ENCODE measurements at regions not wholly inside any gene's neighbourhood (a gene's known extent, or its start where the extent isn't known, plus 50 kb on each side); places are given as distances from the start of the nearest gene placed in this dataset.
A peak's percentile ranks its signal among the peaks of the same experiment; 100 is the strongest.

- no peak overlapping the region for H3K4me3 ChIP-seq (ENCODE audit: control insufficient read depth, low read depth, low read length)
- DNase-seq (ENCODE audit: low read depth) = no peak
- TF ChIP-seq CTCF (IDR thresholded peaks at IDR 0.05; ENCODE audit: control insufficient read depth, insufficient read depth, low read depth, low read length, missing control alignments) = no peak
Observed at GRCh38 chr1:75984781-75985180, 52.6 kb upstream of the ASB17 start.

GRCh38 chr1:75985827-75986226 lies 53.6 kb upstream of the ASB17 start:
- TF ChIP-seq CTCF (IDR thresholded peaks at IDR 0.05; ENCODE audit: control insufficient read depth, insufficient read depth, low read depth, low read length, missing control alignments) = no peak
- no peak overlapping the region for H3K4me3 ChIP-seq (ENCODE audit: control insufficient read depth, low read depth, low read length)
- no peak for DNase-seq (ENCODE audit: low read depth)

- H3K4me3 ChIP-seq (ENCODE audit: control insufficient read depth, low read depth, low read length) = no peak overlapping the region
- no peak for TF ChIP-seq CTCF (IDR thresholded peaks at IDR 0.05; ENCODE audit: control insufficient read depth, insufficient read depth, low read depth, low read length, missing control alignments)
- no peak for DNase-seq (ENCODE audit: low read depth)
Observed at GRCh38 chr1:75986478-75986877, 54.3 kb upstream of the ASB17 start.

- TF ChIP-seq CTCF (IDR thresholded peaks at IDR 0.05; ENCODE audit: control insufficient read depth, insufficient read depth, low read depth, low read length, missing control alignments) = no peak
- H3K4me3 ChIP-seq (ENCODE audit: control insufficient read depth, low read depth, low read length) = no peak overlapping the region
- DNase-seq (ENCODE audit: low read depth) = no peak
Observed at GRCh38 chr1:75989121-75989520, 56.9 kb upstream of the ASB17 start.

- TF ChIP-seq CTCF (IDR thresholded peaks at IDR 0.05; ENCODE audit: control insufficient read depth, insufficient read depth, low read depth, low read length, missing control alignments) = no peak
- H3K4me3 ChIP-seq (ENCODE audit: control insufficient read depth, low read depth, low read length) = no peak overlapping the region
- no peak for DNase-seq (ENCODE audit: low read depth)
Observed at GRCh38 chr1:75990686-75991085, 58.5 kb upstream of the ASB17 start.

- H3K4me3 ChIP-seq (ENCODE audit: control insufficient read depth, low read depth, low read length) = no peak overlapping the region
- peak; percentile 21 for DNase-seq (ENCODE audit: low read depth)
- peak; percentile 75 for TF ChIP-seq CTCF (IDR thresholded peaks at IDR 0.05; ENCODE audit: control insufficient read depth, insufficient read depth, low read depth, low read length, missing control alignments)
Observed at GRCh38 chr1:75991497-75992114, 59.4 kb upstream of the ASB17 start.

- no peak for TF ChIP-seq CTCF (IDR thresholded peaks at IDR 0.05; ENCODE audit: control insufficient read depth, insufficient read depth, low read depth, low read length, missing control alignments)
- DNase-seq (ENCODE audit: low read depth) = no peak
- no peak overlapping the region for H3K4me3 ChIP-seq (ENCODE audit: control insufficient read depth, low read depth, low read length)
Observed at GRCh38 chr1:75992312-75992711, 60.1 kb upstream of the ASB17 start.

All from AG09309 (cell line).